Mesenchymal stem cell (in vitro differentiated cells and primary cell): ENCODE measurements at regions not wholly inside any gene's neighbourhood (a gene's known extent, or its start where the extent isn't known, plus 50 kb on each side); places are given as distances from the start of the nearest gene placed in this dataset.
"Not testable (repeated sequence)": the region's sequence is repeated elsewhere in the genome, so short reads cannot be mapped to it uniquely, and the experiment has no call there.

Experiments used
- DNase-seq: peaks from one replicate; pipeline ENCODE4 v3.0.0-alpha.2; 2013
- H2AFZ ChIP-seq: one replicate; pipeline ENCODE4 v1.6.1; 2013; ENCODE audit warnings: low read depth, mild to moderate bottlenecking, control low read depth, inconsistent platforms, low read length, moderate library complexity
- H2AK5ac ChIP-seq: 2 replicates; pipeline ENCODE4 v1.6.1; 2013; ENCODE audit warnings: low read length, moderate library complexity, mild to moderate bottlenecking, inconsistent platforms; ENCODE audit not compliant: severe bottlenecking
- H2BK120ac ChIP-seq: one replicate; pipeline ENCODE4 v1.6.1; 2013; ENCODE audit warnings: low read depth, mild to moderate bottlenecking, inconsistent platforms, low read length, moderate library complexity
- H2BK12ac ChIP-seq, 2 experiments: one replicate each; pipeline ENCODE4 v1.6.1; 2013; ENCODE audit warnings: inconsistent platforms in 2 of 2, low read length in 2 of 2, mild to moderate bottlenecking in 2 of 2, moderate library complexity in 2 of 2, control low read depth in 1 of 2
- H2BK15ac ChIP-seq: one replicate; pipeline ENCODE4 v1.6.1; 2013; ENCODE audit warnings: mild to moderate bottlenecking, low read depth, inconsistent platforms; ENCODE audit not compliant: poor library complexity, severe bottlenecking
- H2BK5ac ChIP-seq: 2 replicates; pipeline ENCODE4 v1.6.1; 2013; ENCODE audit warnings: low read depth, mild to moderate bottlenecking, low read length, control low read depth, inconsistent platforms; ENCODE audit not compliant: poor library complexity, severe bottlenecking
- H3K14ac ChIP-seq, 2 experiments: one replicate each; pipeline ENCODE4 v1.6.1; 2013; ENCODE audit warnings: inconsistent platforms in 2 of 2, low read length in 2 of 2, control low read depth in 1 of 2, mild to moderate bottlenecking in 1 of 2, moderate library complexity in 1 of 2
- H3K18ac ChIP-seq, 2 experiments: one replicate each; pipeline ENCODE4 v1.6.1; 2013; ENCODE audit warnings: inconsistent platforms in 2 of 2, low read length in 2 of 2, control low read depth in 1 of 2, low read depth in 1 of 2, mild to moderate bottlenecking in 1 of 2
- H3K23ac ChIP-seq, 2 experiments: one replicate each; pipeline ENCODE4 v1.6.1; 2013; ENCODE audit warnings: inconsistent platforms in 2 of 2, low read length in 2 of 2, mild to moderate bottlenecking in 2 of 2, moderate library complexity in 2 of 2, control low read depth in 1 of 2
- H3K27ac ChIP-seq: 2 replicates; pipeline ENCODE4 v1.5.1; 2013; ENCODE audit warnings: mild to moderate bottlenecking, moderate library complexity, low read length, control low read depth, inconsistent platforms; ENCODE audit not compliant: poor library complexity, severe bottlenecking
- H3K27me3 ChIP-seq, 2 experiments: 2 replicates each; pipeline versions ENCODE4 v1.6.1 to v1.7.0; 2013; ENCODE audit warnings: low read length in 2 of 2, mild to moderate bottlenecking in 2 of 2, moderate library complexity in 2 of 2, control low read depth in 1 of 2, inconsistent platforms in 1 of 2; ENCODE audit not compliant: control insufficient read depth in 1 of 2, insufficient read depth in 1 of 2
- H3K36me3 ChIP-seq, 2 experiments: 2 replicates each; pipeline versions ENCODE4 v1.6.1 to v1.7.0; 2013; ENCODE audit warnings: low read length in 2 of 2, control low read depth in 1 of 2, inconsistent platforms in 1 of 2, low read depth in 1 of 2, mild to moderate bottlenecking in 1 of 2; ENCODE audit not compliant: insufficient read depth in 2 of 2, control insufficient read depth in 1 of 2
- H3K4ac ChIP-seq, 2 experiments: one replicate each; pipeline ENCODE4 v1.6.1; 2013; ENCODE audit warnings: inconsistent platforms in 2 of 2, low read length in 2 of 2, mild to moderate bottlenecking in 2 of 2, moderate library complexity in 2 of 2, control low read depth in 1 of 2, low read depth in 1 of 2
- H3K4me1 ChIP-seq: 2 replicates; pipeline ENCODE4 v1.6.1; 2013; ENCODE audit warnings: low read depth, low read length, control low read depth; ENCODE audit not compliant: control insufficient read depth, insufficient read depth
- H3K4me2 ChIP-seq: 2 replicates; pipeline ENCODE4 v1.6.1; 2013; ENCODE audit warnings: low read length, mild to moderate bottlenecking, inconsistent platforms; ENCODE audit not compliant: poor library complexity, severe bottlenecking
- H3K4me3 ChIP-seq, 2 experiments: 2 replicates each; pipeline versions ENCODE4 v1.5.1 to v1.7.0; 2013; ENCODE audit warnings: low read length in 2 of 2, mild to moderate bottlenecking in 2 of 2, control low read depth in 1 of 2, low read depth in 1 of 2; ENCODE audit not compliant: insufficient read depth in 1 of 2
- H3K79me1 ChIP-seq: replicated peaks from 2 replicates; pipeline ENCODE4 v1.6.1; 2013; ENCODE audit warnings: mild to moderate bottlenecking, control low read depth, low read length, inconsistent platforms; ENCODE audit not compliant: poor library complexity, severe bottlenecking
- H3K9ac ChIP-seq: 2 replicates; pipeline ENCODE4 v1.7.0; 2013; ENCODE audit warnings: mild to moderate bottlenecking, low read length, moderate library complexity
- H3K9me3 ChIP-seq: 2 replicates; pipeline ENCODE4 v1.7.0; 2013; ENCODE audit warnings: mild to moderate bottlenecking, low read length; ENCODE audit not compliant: control insufficient read depth
- H4K8ac ChIP-seq: one replicate; pipeline ENCODE4 v1.6.1; 2013; ENCODE audit warnings: inconsistent platforms, mild to moderate bottlenecking, low read length, moderate library complexity
- H4K91ac ChIP-seq: one replicate; pipeline ENCODE4 v1.6.1; 2013; ENCODE audit warnings: mild to moderate bottlenecking, low read length, inconsistent platforms
- WGBS: methylation state at CpG from one replicate; pipeline ENCODE4 v1.1.7; 2013; ENCODE audit warnings: mixed read lengths; 5-methylcytosine and 5-hydroxymethylcytosine counted together

- H2BK12ac ChIP-seq, H2AFZ ChIP-seq, H4K91ac ChIP-seq, H3K9me3 ChIP-seq, H3K27ac ChIP-seq, H3K36me3 ChIP-seq, H3K23ac ChIP-seq, H2AK5ac ChIP-seq, H2BK120ac ChIP-seq, H3K4me2 ChIP-seq, H3K4me1 ChIP-seq, H2BK5ac ChIP-seq, H3K9ac ChIP-seq, H3K4ac ChIP-seq, H3K4me3 ChIP-seq, H3K18ac ChIP-seq, H3K14ac ChIP-seq, H3K79me1 ChIP-seq, H2BK15ac ChIP-seq, H3K27me3 ChIP-seq, H4K8ac ChIP-seq, DNase-seq: not testable (repeated sequence)
- WGBS, result no CpG with 5 or more reads among the region's 2 CpGs
Observed at GRCh38 chr12:28099245-28099644, 91.0 kb upstream of the CCDC91 start.

GRCh38 chr12:28099871-28100270 is 90.4 kb upstream of the CCDC91 start:
- no peak overlapping the region for H2BK5ac ChIP-seq
- no peaks in the 10 kb centered on the region for H3K79me1 ChIP-seq
- no peak for DNase-seq
- no peak overlapping the region for H2BK120ac ChIP-seq
- H3K14ac ChIP-seq, result no peak overlapping the region
- no peak overlapping the region for H3K4me2 ChIP-seq
- H2AFZ ChIP-seq, result no peak overlapping the region
- WGBS, result no CpG with 5 or more reads among the region's 2 CpGs
- H3K27me3 ChIP-seq, result no peaks in the 10 kb centered on the region
- no peak overlapping the region for H2AK5ac ChIP-seq
- no peaks in the 10 kb centered on the region for H3K4me1 ChIP-seq
- H3K9me3 ChIP-seq, result no peaks in the 10 kb centered on the region
- no peak overlapping the region for H2BK15ac ChIP-seq
- no peak overlapping the region for H3K27ac ChIP-seq
- no peak overlapping the region for H3K4me3 ChIP-seq
- H3K18ac ChIP-seq, result no peak overlapping the region
- H3K4ac ChIP-seq, result no peak overlapping the region
- H3K36me3 ChIP-seq, result no peaks in the 10 kb centered on the region
- no peak overlapping the region for H3K9ac ChIP-seq
- H4K8ac ChIP-seq, result no peak overlapping the region
- no peak overlapping the region for H3K23ac ChIP-seq
- no peak overlapping the region for H2BK12ac ChIP-seq
- no peak overlapping the region for H4K91ac ChIP-seq

DNA sequence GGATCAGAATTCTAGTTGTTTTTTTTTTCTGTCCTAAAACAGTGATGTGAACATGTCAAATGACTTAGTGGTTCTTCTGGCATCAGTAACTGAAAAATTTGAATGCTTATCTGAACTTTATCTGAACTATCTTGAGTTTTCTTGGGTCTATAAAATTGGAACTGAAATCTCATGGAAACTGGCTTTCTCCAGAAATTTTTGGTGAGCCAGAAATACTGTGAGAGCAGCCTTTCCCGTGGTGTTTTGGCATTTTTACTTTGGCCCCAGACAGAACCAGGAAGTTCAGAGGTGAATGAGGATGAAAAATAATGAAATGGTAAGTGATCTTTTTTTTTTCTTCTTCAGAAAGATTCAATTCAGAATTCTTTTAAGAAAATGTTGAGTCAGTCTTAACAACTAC is 89.5 kb upstream of the CCDC91 start:
- H2BK5ac ChIP-seq, result peak overlapping the region; percentile 44
- no peak overlapping the region for H3K9ac ChIP-seq
- no peak overlapping the region for H3K4me2 ChIP-seq
- no peak overlapping the region for H4K8ac ChIP-seq
- H2BK12ac ChIP-seq, result no peak overlapping the region
- no peak overlapping the region for H2BK120ac ChIP-seq
- H4K91ac ChIP-seq, result no peak overlapping the region
- no peak overlapping the region for H3K18ac ChIP-seq
- H3K4ac ChIP-seq, result no peak overlapping the region
- no peak overlapping the region for H3K27ac ChIP-seq
- no peaks in the 10 kb centered on the region for H3K27me3 ChIP-seq
- no peak for DNase-seq
- no peak overlapping the region for H2AK5ac ChIP-seq
- no peak overlapping the region for H3K4me3 ChIP-seq
- H3K14ac ChIP-seq, result no peak overlapping the region
- no peaks in the 10 kb centered on the region for H3K9me3 ChIP-seq
- no peaks in the 10 kb centered on the region for H3K79me1 ChIP-seq
- WGBS, result 93% methylated on average over 1 of the region's 1 CpG
- H3K23ac ChIP-seq, result no peak overlapping the region
- no peaks in the 10 kb centered on the region for H3K4me1 ChIP-seq
- H3K36me3 ChIP-seq, result no peaks in the 10 kb centered on the region
- H2BK15ac ChIP-seq, result no peak overlapping the region
- no peak overlapping the region for H2AFZ ChIP-seq

DNA sequence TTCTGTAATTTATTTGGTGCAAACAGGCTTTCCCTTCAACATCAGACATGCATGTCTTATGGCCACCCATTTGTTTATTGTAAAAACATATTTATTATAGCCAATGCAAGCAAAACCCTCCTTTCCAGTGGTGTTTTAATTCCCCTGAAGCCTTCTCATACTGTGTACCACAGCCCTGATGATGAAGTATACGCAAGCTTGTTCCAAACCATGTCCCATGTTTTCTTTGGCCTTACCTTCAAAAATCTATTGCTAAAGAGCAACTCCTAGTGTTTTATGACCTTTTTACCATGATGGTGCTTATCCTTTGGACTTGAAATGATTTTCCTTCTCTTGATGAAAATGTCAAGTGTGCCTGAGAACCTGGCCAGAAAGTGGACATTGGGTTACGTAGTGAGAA is 85.9 kb upstream of the CCDC91 start:
- Histone ChIP-seq H3K18ac (no peak overlapping the region), H2BK12ac (no peak overlapping the region), H3K9ac (peak overlapping the region; percentile 19), H3K14ac (no peak overlapping the region), H3K4ac (no peak overlapping the region), H3K27ac (no peak overlapping the region), H3K27me3 (no peaks in the 10 kb centered on the region), H3K4me2 (no peak overlapping the region), H2AK5ac (no peak overlapping the region), H3K23ac (no peak overlapping the region), H3K4me3 (no peak overlapping the region), H3K36me3 (no peaks in the 10 kb centered on the region), H4K91ac (no peak overlapping the region), H2BK15ac (no peak overlapping the region), H2AFZ (no peak overlapping the region), H3K4me1 (no peaks in the 10 kb centered on the region), H2BK5ac (no peak overlapping the region), H2BK120ac (no peak overlapping the region), H3K79me1 (no peaks in the 10 kb centered on the region), H3K9me3 (no peaks in the 10 kb centered on the region), H4K8ac (no peak overlapping the region)
- DNase-seq, result no peak
- 98% methylated on average over 2 of the region's 2 CpGs for WGBS
